Ascending aorta (tissue), 2 donors: ENCODE measurements at regions not wholly inside any gene's neighbourhood (a gene's known extent, or its start where the extent isn't known, plus 50 kb on each side); places are given as distances from the start of the nearest gene placed in this dataset.

Experiments used
- DNase-seq, 2 donors: peaks; one replicate each; pipeline ENCODE4 v3.0.0-alpha.2; 2019; ENCODE audit warnings: low spot score in 2 of 2
- H3K27ac ChIP-seq, 2 donors: fragments of 200-600 bp; sonication (generic); one replicate each; pipeline ENCODE4 v1.5.1; 2016 to 2017; ENCODE audit warnings: mild to moderate bottlenecking in 1 of 2
- H3K27me3 ChIP-seq: fragments of 200-600 bp; sonication (generic); one replicate; pipeline ENCODE4 v1.5.1; 2017
- H3K36me3 ChIP-seq, 2 donors: fragments of 200-600 bp; sonication (generic); one replicate each; pipeline ENCODE4 v1.5.1; 2016
- H3K4me1 ChIP-seq, 2 donors: fragments of 200-600 bp; sonication (generic); one replicate each; pipeline ENCODE4 v1.5.1; 2016 to 2017; ENCODE audit warnings: mild to moderate bottlenecking in 1 of 2
- H3K4me3 ChIP-seq, 2 donors: fragments of 200-600 bp; sonication (generic); one replicate each; pipeline ENCODE4 v1.5.1; 2016 to 2017; ENCODE audit warnings: mild to moderate bottlenecking in 1 of 2
- H3K9me3 ChIP-seq, 2 donors: fragments of 200-600 bp; sonication (generic); one replicate each; pipeline ENCODE4 v1.5.1; 2016
- intact Hi-C: fragments of 100-400 bp; cut with DNase I; formaldehyde crosslinking; loops from one replicate; pipeline ENCODE4 v1.15.1; 2023
- TF ChIP-seq, protein P1 (sequence below), 3 experiments: fragments of 200-600 bp in 2 of 3; fragments of 450-650 bp in 1 of 3; sonication (generic) in 2 of 3; IDR thresholded peaks; one replicate each; pipeline ENCODE4 v1.5.1; 2016 to 2019; ENCODE audit warnings: antibody characterized with exemption in 3 of 3, mild to moderate bottlenecking in 1 of 3, moderate library complexity in 1 of 3

GRCh38 chr13:54958781-54959180 is 1930.2 kb downstream of the OLFM4 start:
- intact Hi-C loops, result no loop called here
- H3K4me3 ChIP-seq, result no peak overlapping the region
- no peak overlapping the region for H3K27ac ChIP-seq
- no peaks in the 10 kb centered on the region for H3K36me3 ChIP-seq
- no peaks in the 10 kb centered on the region for H3K4me1 ChIP-seq
- TF ChIP-seq, protein P1, sequence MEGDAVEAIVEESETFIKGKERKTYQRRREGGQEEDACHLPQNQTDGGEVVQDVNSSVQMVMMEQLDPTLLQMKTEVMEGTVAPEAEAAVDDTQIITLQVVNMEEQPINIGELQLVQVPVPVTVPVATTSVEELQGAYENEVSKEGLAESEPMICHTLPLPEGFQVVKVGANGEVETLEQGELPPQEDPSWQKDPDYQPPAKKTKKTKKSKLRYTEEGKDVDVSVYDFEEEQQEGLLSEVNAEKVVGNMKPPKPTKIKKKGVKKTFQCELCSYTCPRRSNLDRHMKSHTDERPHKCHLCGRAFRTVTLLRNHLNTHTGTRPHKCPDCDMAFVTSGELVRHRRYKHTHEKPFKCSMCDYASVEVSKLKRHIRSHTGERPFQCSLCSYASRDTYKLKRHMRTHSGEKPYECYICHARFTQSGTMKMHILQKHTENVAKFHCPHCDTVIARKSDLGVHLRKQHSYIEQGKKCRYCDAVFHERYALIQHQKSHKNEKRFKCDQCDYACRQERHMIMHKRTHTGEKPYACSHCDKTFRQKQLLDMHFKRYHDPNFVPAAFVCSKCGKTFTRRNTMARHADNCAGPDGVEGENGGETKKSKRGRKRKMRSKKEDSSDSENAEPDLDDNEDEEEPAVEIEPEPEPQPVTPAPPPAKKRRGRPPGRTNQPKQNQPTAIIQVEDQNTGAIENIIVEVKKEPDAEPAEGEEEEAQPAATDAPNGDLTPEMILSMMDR (IDR thresholded peaks at IDR 0.05), result no peak
- no peak for DNase-seq
- peaks cover 0 to 7% of the 10 kb centered on the region in 2 donors for H3K9me3 ChIP-seq
- no peaks in the 10 kb centered on the region for H3K27me3 ChIP-seq

DNA sequence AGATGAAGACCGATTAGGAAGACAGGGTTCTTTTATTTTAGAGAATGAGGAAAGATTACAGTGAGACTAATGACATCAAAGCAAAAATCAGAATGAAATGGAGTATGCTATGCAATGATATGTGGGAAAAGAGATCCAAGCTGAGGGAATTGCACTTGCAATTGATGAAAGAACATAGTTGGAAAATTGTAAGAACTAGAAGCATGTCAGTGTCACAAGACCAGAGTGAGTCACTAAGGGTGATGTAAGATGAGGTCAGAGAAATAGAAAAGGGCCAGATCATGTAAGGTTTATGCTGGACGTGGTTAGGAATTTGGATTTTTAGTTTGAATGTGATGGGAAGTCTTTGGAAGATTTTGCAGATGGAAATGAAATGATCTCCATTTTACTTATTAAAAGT is 1937.3 kb downstream of the OLFM4 start:
- intact Hi-C loops, result no loop called here
- no peak overlapping the region for H3K27ac ChIP-seq
- H3K36me3 ChIP-seq, result no peaks in the 10 kb centered on the region
- H3K4me1 ChIP-seq, result no peaks in the 10 kb centered on the region
- H3K4me3 ChIP-seq, result no peak overlapping the region
- DNase-seq, result no peak
- H3K27me3 ChIP-seq, result no peaks in the 10 kb centered on the region
- TF ChIP-seq, protein P1 (IDR thresholded peaks at IDR 0.05), result no peak
- peaks cover 0 to under 1% of the 10 kb centered on the region in 2 donors for H3K9me3 ChIP-seq

DNA sequence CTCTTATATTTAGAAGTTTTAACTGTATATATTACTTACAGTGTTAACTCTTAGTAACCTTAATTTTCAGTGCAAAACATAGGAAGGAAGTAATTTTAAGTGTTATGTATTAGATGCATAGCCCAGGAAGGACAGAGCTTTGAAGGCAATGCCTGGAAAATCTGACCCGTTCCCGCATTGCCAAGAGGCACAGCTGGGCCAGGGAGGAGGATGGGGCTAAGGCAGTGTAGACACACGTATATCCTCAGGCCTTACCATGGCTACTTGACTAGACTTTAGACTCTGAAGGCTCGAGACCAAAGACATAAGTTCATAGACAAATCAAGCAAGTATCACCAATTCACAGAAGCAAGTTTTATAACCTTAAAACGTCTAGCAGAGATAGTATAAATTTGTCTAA is 1944.2 kb downstream of the OLFM4 start:
- Histone ChIP-seq H3K4me3 (no peak overlapping the region), H3K27me3 (no peaks in the 10 kb centered on the region), H3K4me1 (no peaks in the 10 kb centered on the region), H3K27ac (no peak overlapping the region), H3K36me3 (no peaks in the 10 kb centered on the region), H3K9me3 (no peaks in the 10 kb centered on the region)
- intact Hi-C loops, result no loop called here
- TF ChIP-seq, protein P1 (IDR thresholded peaks at IDR 0.05), result no peak
- no peak for DNase-seq

GRCh38 chr13:54975676-54976075 is 1947.1 kb downstream of the OLFM4 start:
- Histone ChIP-seq H3K9me3 (no peaks in the 10 kb centered on the region), H3K4me3 (no peak overlapping the region), H3K27me3 (no peaks in the 10 kb centered on the region), H3K36me3 (no peaks in the 10 kb centered on the region), H3K27ac (no peak overlapping the region), H3K4me1 (no peaks in the 10 kb centered on the region)
- intact Hi-C loops, result no loop called here
- no peak for DNase-seq
- TF ChIP-seq, protein P1 (IDR thresholded peaks at IDR 0.05), result no peak

- DNase-seq, result no peak
- H3K9me3 ChIP-seq, result no peaks in the 10 kb centered on the region
- TF ChIP-seq, protein P1 (IDR thresholded peaks at IDR 0.05), result no peak
- intact Hi-C loops, result no loop called here
- H3K4me3 ChIP-seq, result no peak overlapping the region
- no peaks in the 10 kb centered on the region for H3K4me1 ChIP-seq
- no peaks in the 10 kb centered on the region for H3K27me3 ChIP-seq
- H3K27ac ChIP-seq, result no peak overlapping the region
- H3K36me3 ChIP-seq, result no peaks in the 10 kb centered on the region
These were observed 1952.0 kb downstream of the OLFM4 start for GRCh38 chr13:54980651-54981050.

DNA sequence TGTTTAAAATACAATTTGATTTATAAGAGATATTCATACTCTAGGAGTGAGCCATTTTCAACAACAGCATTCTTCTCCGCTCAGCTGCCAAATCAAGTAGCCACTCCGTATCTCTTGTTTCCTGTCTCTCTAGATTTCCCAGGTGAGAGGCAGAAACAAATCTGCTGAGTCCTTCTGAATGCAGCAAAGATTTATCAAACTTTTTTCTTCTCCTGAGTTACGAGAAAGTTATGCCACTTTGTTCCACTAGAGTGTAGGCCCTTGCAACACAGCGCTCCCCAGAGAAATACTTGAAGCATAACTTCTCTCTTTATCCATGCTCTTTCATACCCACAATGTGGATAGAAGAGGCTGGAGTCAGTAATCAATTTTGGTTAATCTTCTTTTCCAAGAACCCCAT is 1960.8 kb downstream of the OLFM4 start:
- Histone ChIP-seq H3K9me3 (no peaks in the 10 kb centered on the region), H3K4me3 (no peak overlapping the region), H3K36me3 (no peaks in the 10 kb centered on the region), H3K27ac (no peak overlapping the region), H3K27me3 (no peaks in the 10 kb centered on the region), H3K4me1 (no peaks in the 10 kb centered on the region)
- TF ChIP-seq, protein P1 (IDR thresholded peaks at IDR 0.05), result no peak
- intact Hi-C loops, result no loop called here
- no peak for DNase-seq
